Fibroblast of skin of left biceps (primary cell): ENCODE measurements at regions not wholly inside any gene's neighbourhood (a gene's known extent, or its start where the extent isn't known, plus 50 kb on each side); places are given as distances from the start of the nearest gene placed in this dataset.

Experiments used
- DNase-seq, 2 experiments: peaks; one replicate each; pipeline ENCODE4 v3.0.0-alpha.2; 2013; ENCODE audit warnings: low read depth in 2 of 2

GRCh38 chr7:7118822-7119221 is 63.5 kb upstream of the C1GALT1 start:
- no peak for DNase-seq

GRCh38 chr7:7119729-7120128 is 62.6 kb upstream of the C1GALT1 start:
- DNase-seq = no peak

- no peak for DNase-seq
Observed at GRCh38 chr7:7122033-7122478, 60.3 kb upstream of the C1GALT1 start.

GRCh38 chr7:7122701-7123281 is 59.6 kb upstream of the C1GALT1 start:
- peak; percentile 67 to 81 for DNase-seq

GRCh38 chr7:7125963-7126362 is 56.4 kb upstream of the C1GALT1 start:
- DNase-seq = no peak

GRCh38 chr7:7127773-7128172 is 54.6 kb upstream of the C1GALT1 start:
- no peak for DNase-seq

- DNase-seq = no peak
Observed at GRCh38 chr7:7129381-7129780, 53.0 kb upstream of the C1GALT1 start.

GRCh38 chr7:7131273-7131672 is 51.1 kb upstream of the C1GALT1 start:
- DNase-seq = no peak
